ENCODE measurements at regions not wholly inside any gene's neighbourhood (a gene's known extent, or its start where the extent isn't known, plus 50 kb on each side); places are given as distances from the start of the nearest gene placed in this dataset.
A peak's percentile ranks its signal among the peaks of the same experiment; 100 is the strongest.

DNA sequence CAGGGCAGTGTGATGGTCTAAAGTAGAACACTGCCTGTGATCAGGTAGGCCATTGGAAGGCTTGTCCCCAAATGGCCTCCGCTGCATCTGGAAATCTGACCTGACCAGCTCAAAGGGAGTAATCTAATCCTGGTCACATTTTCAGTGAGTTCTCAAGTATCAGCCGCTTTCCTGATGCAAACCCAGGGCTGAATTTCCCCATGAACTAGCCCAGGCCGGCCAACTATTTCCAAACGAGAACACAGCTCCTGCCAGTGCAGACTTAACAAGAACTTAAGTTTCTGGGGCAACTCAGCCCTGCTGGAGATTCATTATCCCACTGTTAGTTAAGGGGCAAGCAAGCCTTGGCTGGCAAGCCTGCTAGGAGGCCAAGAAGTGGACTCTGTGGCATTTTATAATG lies 59.6 kb upstream of the FAM180A start:
- no peaks in the 10 kb centered on the region for H3K27me3 ChIP-seq (ENCODE audit: control insufficient read depth, insufficient read depth, low read length)
- TF ChIP-seq, protein P1, sequence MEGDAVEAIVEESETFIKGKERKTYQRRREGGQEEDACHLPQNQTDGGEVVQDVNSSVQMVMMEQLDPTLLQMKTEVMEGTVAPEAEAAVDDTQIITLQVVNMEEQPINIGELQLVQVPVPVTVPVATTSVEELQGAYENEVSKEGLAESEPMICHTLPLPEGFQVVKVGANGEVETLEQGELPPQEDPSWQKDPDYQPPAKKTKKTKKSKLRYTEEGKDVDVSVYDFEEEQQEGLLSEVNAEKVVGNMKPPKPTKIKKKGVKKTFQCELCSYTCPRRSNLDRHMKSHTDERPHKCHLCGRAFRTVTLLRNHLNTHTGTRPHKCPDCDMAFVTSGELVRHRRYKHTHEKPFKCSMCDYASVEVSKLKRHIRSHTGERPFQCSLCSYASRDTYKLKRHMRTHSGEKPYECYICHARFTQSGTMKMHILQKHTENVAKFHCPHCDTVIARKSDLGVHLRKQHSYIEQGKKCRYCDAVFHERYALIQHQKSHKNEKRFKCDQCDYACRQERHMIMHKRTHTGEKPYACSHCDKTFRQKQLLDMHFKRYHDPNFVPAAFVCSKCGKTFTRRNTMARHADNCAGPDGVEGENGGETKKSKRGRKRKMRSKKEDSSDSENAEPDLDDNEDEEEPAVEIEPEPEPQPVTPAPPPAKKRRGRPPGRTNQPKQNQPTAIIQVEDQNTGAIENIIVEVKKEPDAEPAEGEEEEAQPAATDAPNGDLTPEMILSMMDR (IDR thresholded peaks at IDR 0.05; ENCODE audit: insufficient read depth, low read length, poor library complexity, severe bottlenecking) = no peak
- H3K4me3 ChIP-seq (ENCODE audit: low read depth, low read length) = no peak overlapping the region

DNA sequence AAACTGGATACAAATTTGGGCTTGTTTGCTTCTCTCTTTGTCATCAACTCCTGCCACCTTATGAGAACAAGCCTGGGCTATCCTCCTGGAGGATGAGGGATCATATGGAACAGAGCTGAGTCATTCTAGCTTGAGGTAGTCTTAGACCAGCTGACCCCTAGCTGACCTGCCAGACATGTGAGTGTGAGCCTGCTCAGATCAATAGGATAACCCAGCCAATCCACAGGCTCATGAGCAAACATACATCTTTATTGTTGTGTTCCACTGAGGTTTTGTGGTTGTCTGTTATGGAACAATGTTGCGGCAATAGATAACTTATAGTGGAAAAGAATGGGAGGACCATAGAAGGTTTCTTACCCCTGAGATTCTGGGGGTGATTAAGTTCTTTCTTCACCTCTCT lies 54.5 kb upstream of the FAM180A start:
- TF ChIP-seq, protein P1 (IDR thresholded peaks at IDR 0.05; ENCODE audit: insufficient read depth, low read length, poor library complexity, severe bottlenecking) = no peak
- peaks cover 5% of the 10 kb centered on the region for H3K27me3 ChIP-seq (ENCODE audit: control insufficient read depth, insufficient read depth, low read length)
- H3K4me3 ChIP-seq (ENCODE audit: low read depth, low read length) = no peak overlapping the region
- H3K36me3 ChIP-seq (ENCODE audit: control insufficient read depth, insufficient read depth, low read length) = no peaks in the 10 kb centered on the region
- DNase-seq (ENCODE audit: low read depth) = no peak

More for the DNA sequence above, 59.6 kb upstream of the FAM180A start:
- no peaks in the 10 kb centered on the region for H3K36me3 ChIP-seq (ENCODE audit: control insufficient read depth, insufficient read depth, low read length)
- DNase-seq (ENCODE audit: low read depth) = no peak

DNA sequence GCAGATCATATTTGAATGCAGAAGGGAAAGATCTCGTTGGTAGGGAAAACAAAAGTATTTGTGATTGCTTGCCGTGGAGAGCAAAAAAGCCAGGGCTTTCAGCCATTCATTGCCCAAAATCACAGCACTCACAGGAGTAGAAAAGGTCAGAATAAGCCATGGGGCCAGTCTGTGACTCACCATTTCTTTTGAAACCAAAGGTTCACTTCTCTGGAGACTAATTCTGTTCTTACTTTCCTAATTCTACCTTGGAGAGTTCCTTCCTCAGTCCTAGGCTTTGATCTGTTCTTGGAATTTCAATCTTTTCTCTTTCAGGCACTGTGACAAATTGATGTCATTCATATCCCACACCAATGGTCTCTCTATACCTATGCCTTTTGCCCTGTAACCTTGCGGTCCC lies 54.1 kb upstream of the FAM180A start:
- DNase-seq (ENCODE audit: low read depth) = no peak
- Histone ChIP-seq H3K4me3 (ENCODE audit: low read depth, low read length) (no peak overlapping the region), H3K27me3 (ENCODE audit: control insufficient read depth, insufficient read depth, low read length) (peaks cover 5% of the 10 kb centered on the region), H3K36me3 (ENCODE audit: control insufficient read depth, insufficient read depth, low read length) (no peaks in the 10 kb centered on the region)
- TF ChIP-seq, protein P1 (IDR thresholded peaks at IDR 0.05; ENCODE audit: insufficient read depth, low read length, poor library complexity, severe bottlenecking) = no peak

DNA sequence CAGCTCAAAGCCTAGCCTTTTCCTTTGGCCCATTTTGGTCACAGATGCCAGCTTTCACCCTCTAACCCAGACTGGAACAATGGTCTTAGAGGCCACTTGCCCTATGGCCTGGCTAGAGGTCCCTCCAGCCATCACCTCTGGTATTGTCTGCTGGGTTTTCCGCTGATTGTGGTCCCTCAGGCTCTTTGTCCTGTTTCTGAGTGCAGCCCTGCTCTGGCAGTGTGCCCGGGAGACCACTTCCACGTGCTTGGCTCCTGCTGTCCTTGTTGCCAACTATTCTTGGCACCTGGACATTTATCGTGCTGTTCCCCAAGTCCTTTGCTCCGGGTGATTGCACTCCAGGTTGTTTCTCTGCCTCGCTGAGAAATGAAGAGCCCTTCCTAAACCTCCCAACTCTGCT lies 53.3 kb upstream of the FAM180A start:
- no peak for DNase-seq (ENCODE audit: low read depth)
- H3K36me3 ChIP-seq (ENCODE audit: control insufficient read depth, insufficient read depth, low read length) = no peaks in the 10 kb centered on the region
- peaks cover 5% of the 10 kb centered on the region for H3K27me3 ChIP-seq (ENCODE audit: control insufficient read depth, insufficient read depth, low read length)
- no peak overlapping the region for H3K4me3 ChIP-seq (ENCODE audit: low read depth, low read length)
- TF ChIP-seq, protein P1 (IDR thresholded peaks at IDR 0.05; ENCODE audit: insufficient read depth, low read length, poor library complexity, severe bottlenecking) = no peak

DNA sequence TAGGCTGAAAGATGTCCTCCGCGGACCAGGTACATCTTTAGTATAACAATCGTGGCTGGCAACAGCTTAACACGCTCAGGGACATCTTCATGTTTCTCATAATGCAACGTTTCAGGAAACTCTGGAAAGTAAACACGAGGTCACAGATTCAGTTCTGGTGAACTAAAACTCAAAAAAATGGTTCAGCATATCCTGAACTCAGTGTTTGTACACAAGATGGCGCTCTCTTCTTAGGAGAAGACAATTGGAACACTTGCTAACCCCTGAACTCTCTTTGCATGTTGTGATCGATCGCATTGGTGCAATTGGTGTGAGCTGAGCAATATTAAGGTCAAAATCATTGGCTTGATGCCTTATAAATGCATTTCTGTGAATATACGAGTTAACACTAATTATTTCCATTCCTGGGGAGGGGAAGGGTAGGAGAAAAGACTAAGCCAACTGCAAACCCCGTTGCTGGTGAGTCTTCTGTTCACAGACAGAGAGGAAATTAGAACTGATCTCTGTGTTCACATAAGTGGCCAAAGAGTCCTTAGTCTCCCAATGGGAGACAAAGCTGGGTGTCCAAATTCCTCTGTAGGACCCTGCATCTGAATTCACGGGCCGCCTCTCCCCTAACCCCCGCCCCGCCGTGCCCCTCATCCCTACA lies 52.6 kb upstream of the FAM180A start:
- Histone ChIP-seq H3K27me3 (ENCODE audit: control insufficient read depth, insufficient read depth, low read length) (peaks cover 5% of the 10 kb centered on the region), H3K36me3 (ENCODE audit: control insufficient read depth, insufficient read depth, low read length) (no peaks in the 10 kb centered on the region), H3K4me3 (ENCODE audit: low read depth, low read length) (no peak overlapping the region)
- DNase-seq (ENCODE audit: low read depth) = no peak
- TF ChIP-seq, protein P1 (IDR thresholded peaks at IDR 0.05; ENCODE audit: insufficient read depth, low read length, poor library complexity, severe bottlenecking) = peak; percentile 77

DNA sequence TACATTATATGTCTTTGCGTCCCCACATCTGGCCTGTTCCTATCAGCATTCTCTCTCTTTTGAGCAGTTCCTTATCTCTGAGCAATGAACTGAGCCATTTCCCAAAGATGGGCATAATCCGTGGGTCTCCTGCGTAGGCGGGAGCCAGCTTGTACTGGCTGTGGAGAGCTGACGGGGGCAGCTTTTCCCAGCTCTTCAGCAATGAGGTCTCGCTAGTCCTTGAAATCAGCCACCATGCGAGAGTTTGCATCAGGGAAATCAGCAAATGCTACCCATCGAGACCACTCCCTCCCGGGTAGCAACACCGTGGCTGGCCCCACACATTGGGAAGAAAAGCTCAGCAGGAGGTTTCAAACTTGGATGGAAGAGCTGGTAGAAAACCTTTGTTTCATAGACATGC lies 51.9 kb upstream of the FAM180A start:
- TF ChIP-seq, protein P1 (IDR thresholded peaks at IDR 0.05; ENCODE audit: insufficient read depth, low read length, poor library complexity, severe bottlenecking) = no peak
- H3K27me3 ChIP-seq (ENCODE audit: control insufficient read depth, insufficient read depth, low read length) = peaks cover 5% of the 10 kb centered on the region

More for the DNA sequence above, 51.9 kb upstream of the FAM180A start:
- DNase-seq (ENCODE audit: low read depth) = no peak
- no peak overlapping the region for H3K4me3 ChIP-seq (ENCODE audit: low read depth, low read length)
- H3K36me3 ChIP-seq (ENCODE audit: control insufficient read depth, insufficient read depth, low read length) = no peaks in the 10 kb centered on the region

Measured in kidney epithelial cell (primary cell).